SK-MEL-5 (cell line): ENCODE measurements at regions not wholly inside any gene's neighbourhood (a gene's known extent, or its start where the extent isn't known, plus 50 kb on each side); places are given as distances from the start of the nearest gene placed in this dataset.
"Not testable (repeated sequence)": the region's sequence is repeated elsewhere in the genome, so short reads cannot be mapped to it uniquely, and the experiment has no call there.

Source experiments
- DNase-seq: peaks from one replicate; pipeline ENCODE4 v3.0.0-alpha.2; 2016; ENCODE audit warnings: low read depth, low spot score
- in situ Hi-C: cut with HindIII; loops from 2 replicates; pipeline ENCODE4 v1.10.0; 2016; ENCODE audit warnings: low sequenced_read_pairs, high pct_unique_total_duplicates, low pct_unique_long_range_greater_than_20kb

- in situ Hi-C loops: no loop called here
- no peak for DNase-seq
Measured at GRCh38 chr13:100808330-100809128, 133.9 kb upstream of the TMTC4 start.

GRCh38 chr13:100803091-100803490, 128.5 kb upstream of the TMTC4 start:
- DNase-seq: no peak
- in situ Hi-C loops: no loop called here

GRCh38 chr13:100800283-100800875, 125.8 kb upstream of the TMTC4 start:
- in situ Hi-C loops: no loop called here
- DNase-seq: no peak

GRCh38 chr13:100798739-100799361, 124.3 kb upstream of the TMTC4 start:
- DNase-seq: no peak
- in situ Hi-C loops: no loop called here

- in situ Hi-C loops: no loop called here
- DNase-seq: no peak
Measured at GRCh38 chr13:100797921-100798320, 123.3 kb upstream of the TMTC4 start.

- in situ Hi-C loops: no loop called here
- DNase-seq: no peak
Measured at GRCh38 chr13:100796463-100796862, 121.9 kb upstream of the TMTC4 start.

- no peak for DNase-seq
- in situ Hi-C loops: no loop called here
Measured at GRCh38 chr13:100794575-100794974, 120.0 kb upstream of the TMTC4 start.

- in situ Hi-C loops: no loop called here
- no peak for DNase-seq
Measured at GRCh38 chr13:100790405-100790804, 115.8 kb upstream of the TMTC4 start.

GRCh38 chr13:100789968-100790367, 115.4 kb upstream of the TMTC4 start:
- DNase-seq: no peak
- in situ Hi-C loops: no loop called here

- DNase-seq: peak; percentile 87
- in situ Hi-C loops: no loop called here
Measured at GRCh38 chr13:100789481-100789880, 114.9 kb upstream of the TMTC4 start.

GRCh38 chr13:100789025-100789424, 114.4 kb upstream of the TMTC4 start:
- DNase-seq: peak; percentile 25
- in situ Hi-C loops: no loop called here

- in situ Hi-C loops: no loop called here
Measured at GRCh38 chr13:100788540-100788939, 113.9 kb upstream of the TMTC4 start.

GRCh38 chr13:100787899-100788298, 113.3 kb upstream of the TMTC4 start:
- in situ Hi-C loops: no loop called here
- no peak for DNase-seq

More at GRCh38 chr13:100788540-100788939, 113.9 kb upstream of the TMTC4 start:
- no peak for DNase-seq

GRCh38 chr13:100776686-100777085, 102.1 kb upstream of the TMTC4 start:
- in situ Hi-C loops: not testable (repeated sequence)

GRCh38 chr13:100773923-100774663, 99.5 kb upstream of the TMTC4 start:
- DNase-seq: no peak
- in situ Hi-C loops: no loop called here

More at GRCh38 chr13:100776686-100777085, 102.1 kb upstream of the TMTC4 start:
- DNase-seq: not testable (repeated sequence)

GRCh38 chr13:100773429-100773828, 98.8 kb upstream of the TMTC4 start:
- in situ Hi-C loops: no loop called here
- no peak for DNase-seq

- DNase-seq: no peak
- in situ Hi-C loops: no loop called here
Measured at GRCh38 chr13:100767192-100767591, 92.6 kb upstream of the TMTC4 start.

GRCh38 chr13:100766570-100766969, 92.0 kb upstream of the TMTC4 start:
- in situ Hi-C loops, DNase-seq: not testable (repeated sequence)
